Kidney (tissue), 13 donors: ENCODE measurements at regions not wholly inside any gene's neighbourhood (a gene's known extent, or its start where the extent isn't known, plus 50 kb on each side); places are given as distances from the start of the nearest gene placed in this dataset.

Experiments used
- DNase-seq, 5 donors: peaks; one replicate each; pipeline ENCODE4 v3.0.0-alpha.2; 2013 to 2020
- FAIRE-seq: peaks from 2 replicates; lab custom pipeline; 2012; peaks lifted over from hg19 to GRCh38; lab: Jason Lieb, UNC
- H3K27ac ChIP-seq, 2 donors: one replicate each; pipeline ENCODE4 v1.7.0; 2013; ENCODE audit warnings: low read depth in 2 of 2, low read length in 2 of 2, inconsistent platforms in 1 of 2
- H3K27me3 ChIP-seq: one replicate; pipeline ENCODE4 v1.7.1; 2013; ENCODE audit warnings: low read length, inconsistent platforms; ENCODE audit not compliant: control insufficient read depth, insufficient read depth
- H3K36me3 ChIP-seq, 3 donors: one replicate each; pipeline versions ENCODE4 v1.7.0 to v1.7.1; 2013; ENCODE audit warnings: low read length in 3 of 3, control low read depth in 1 of 3, inconsistent platforms in 1 of 3; ENCODE audit not compliant: insufficient read depth in 3 of 3, control insufficient read depth in 2 of 3
- H3K4me1 ChIP-seq, 3 donors: one replicate each; pipeline versions ENCODE4 v1.7.0 to v1.7.1; 2013; ENCODE audit warnings: low read length in 3 of 3, inconsistent platforms in 1 of 3, low read depth in 1 of 3; ENCODE audit not compliant: control insufficient read depth in 2 of 3, insufficient read depth in 2 of 3
- H3K4me3 ChIP-seq, 3 donors: one replicate each; pipeline versions ENCODE4 v1.7.0 to v1.8.1; 2013; ENCODE audit warnings: low read length in 3 of 3, control low read depth in 1 of 3, inconsistent platforms in 1 of 3
- H3K9ac ChIP-seq, 3 donors: one replicate each; pipeline versions ENCODE4 v1.7.0 to v1.7.1; 2013; ENCODE audit warnings: low read length in 3 of 3, control low read depth in 1 of 3, inconsistent platforms in 1 of 3
- H3K9me3 ChIP-seq, 3 donors: one replicate each; pipeline versions ENCODE4 v1.7.0 to v1.7.1; 2013; ENCODE audit warnings: low read length in 3 of 3, control low read depth in 1 of 3, inconsistent platforms in 1 of 3; ENCODE audit not compliant: control insufficient read depth in 2 of 3, insufficient read depth in 1 of 3
- CTCF ChIP-seq: IDR thresholded peaks from 3 replicates; pipeline ENCODE4 v1.5.1; 2012; ENCODE audit warnings: mild to moderate bottlenecking, moderate library complexity, borderline replicate concordance; ENCODE audit not compliant: insufficient read depth; ENCODE audit errors: extremely low read depth
- intact Hi-C: fragments of 100-400 bp; cut with DNase I; formaldehyde crosslinking; loops from one replicate; pipeline ENCODE4 v1.11.1; 2022
- donor health status: control.
- donor health status: control.
- donor health status: control.
- donor health status: control.
- donor health status: control.
- donor health status: DM: yes; HTN: yes; CAD: no.
- donor health status: Normal renal cell carcinoma (clear cell type).

GRCh38 chr6:144594585-144594984 lies 309.4 kb downstream of the UTRN start:
- intact Hi-C loops: no loop called here
- Histone ChIP-seq H3K9ac (no peak overlapping the region), H3K4me3 (no peak overlapping the region), H3K4me1 (no peaks in the 10 kb centered on the region), H3K27me3 (no peaks in the 10 kb centered on the region), H3K9me3 (no peaks in the 10 kb centered on the region), H3K27ac (no peak overlapping the region), H3K36me3 (no peaks in the 10 kb centered on the region)
- no peak for TF ChIP-seq CTCF
- FAIRE-seq (peak; percentile 15), DNase-seq (no peak)

- no peak overlapping the region for H3K9ac ChIP-seq
- intact Hi-C loops: no loop called here
- no peaks in the 10 kb centered on the region for H3K36me3 ChIP-seq
- no peak overlapping the region for H3K4me3 ChIP-seq
- no peak for TF ChIP-seq CTCF
- no peak for FAIRE-seq
- no peaks in the 10 kb centered on the region for H3K4me1 ChIP-seq
- H3K27ac ChIP-seq: no peak overlapping the region
- H3K27me3 ChIP-seq: no peaks in the 10 kb centered on the region
- H3K9me3 ChIP-seq: no peaks in the 10 kb centered on the region
- DNase-seq: no peak
Observed at GRCh38 chr6:144595266-144595665, 310.1 kb downstream of the UTRN start.

- Histone ChIP-seq H3K9ac (no peak overlapping the region), H3K4me1 (no peaks in the 10 kb centered on the region), H3K4me3 (no peak overlapping the region), H3K27me3 (no peaks in the 10 kb centered on the region), H3K27ac (no peak overlapping the region), H3K9me3 (peaks cover 0 to 6% (median 0%) of the 10 kb centered on the region in 3 donors), H3K36me3 (peaks cover 0 to 4% (median 0%) of the 10 kb centered on the region in 3 donors)
- no peak for TF ChIP-seq CTCF
- intact Hi-C loops: no loop called here
- DNase-seq (no peak), FAIRE-seq (no peak)
Observed at GRCh38 chr6:144597511-144597910, 312.4 kb downstream of the UTRN start.

GRCh38 chr6:144599615-144600014 lies 314.5 kb downstream of the UTRN start:
- Histone ChIP-seq H3K9ac (no peak overlapping the region), H3K27me3 (no peaks in the 10 kb centered on the region), H3K9me3 (peaks cover 0 to 6% (median 0%) of the 10 kb centered on the region in 3 donors), H3K4me3 (no peak overlapping the region), H3K27ac (no peak overlapping the region), H3K4me1 (no peaks in the 10 kb centered on the region), H3K36me3 (peaks cover 0 to 4% (median 0%) of the 10 kb centered on the region in 3 donors)
- intact Hi-C loops: no loop called here
- no peak for FAIRE-seq
- no peak for TF ChIP-seq CTCF
- DNase-seq: no peak
